IMR-90 (cell line): ENCODE measurements at regions not wholly inside any gene's neighbourhood (a gene's known extent, or its start where the extent isn't known, plus 50 kb on each side); places are given as distances from the start of the nearest gene placed in this dataset.

ENCODE experiments used
- CTCF ChIP-seq: conservative IDR thresholded peaks from 2 replicates; pipeline ENCODE4 v1.5.1; 2012; ENCODE audit warnings: mild to moderate bottlenecking, low read depth, low read length, improper control_type of control experiment
- MAZ ChIP-seq: IDR thresholded peaks from 2 replicates; pipeline ENCODE4 v1.6.1; 2012; ENCODE audit warnings: low read depth, mild to moderate bottlenecking, low read length, improper control_type of control experiment, moderate library complexity, borderline replicate concordance
- MXI1 ChIP-seq: IDR thresholded peaks from 2 replicates; pipeline ENCODE4 v1.6.1; 2012; ENCODE audit warnings: low read depth, mild to moderate bottlenecking, low read length, moderate library complexity, borderline replicate concordance
- POLR2A ChIP-seq: IDR thresholded peaks from 2 replicates; pipeline ENCODE4 v1.6.1; 2012; ENCODE audit warnings: mild to moderate bottlenecking, low read depth, low read length
- RCOR1 ChIP-seq: IDR thresholded peaks from 2 replicates; pipeline ENCODE4 v1.6.1; 2012; ENCODE audit warnings: mild to moderate bottlenecking, low read length, improper control_type of control experiment; ENCODE audit not compliant: insufficient replicate concordance
- RFX5 ChIP-seq: IDR thresholded peaks from 2 replicates; pipeline ENCODE4 v1.8.0; 2012; ENCODE audit warnings: low read depth, mild to moderate bottlenecking, low read length, moderate library complexity
- USF2 ChIP-seq: fragments of 150-350 bp; IDR thresholded peaks from 2 replicates; pipeline ENCODE4 v1.6.1; 2017; ENCODE audit warnings: mild to moderate bottlenecking, antibody characterized with exemption, low read length, low read depth

- TF ChIP-seq POLR2A (no peak), RFX5 (no peak), USF2 (no peak), CTCF (no peak), MXI1 (no peak), RCOR1 (no peak), MAZ (no peak)
Measured at GRCh38 chr11:92739041-92739440, 230.4 kb upstream of the MTNR1B start.
